MM.1S (cell line): ENCODE measurements at regions not wholly inside any gene's neighbourhood (a gene's known extent, or its start where the extent isn't known, plus 50 kb on each side); places are given as distances from the start of the nearest gene placed in this dataset.

ENCODE experiments used
- DNase-seq: peaks from one replicate; pipeline ENCODE4 v3.0.0-alpha.2; 2015
- H2AFZ ChIP-seq: fragments of 300-600 bp; sonication (generic); 2 replicates; pipeline ENCODE4 v1.6.0; 2016; ENCODE audit warnings: antibody characterized with exemption, low read length
- H3F3A ChIP-seq: fragments of 300-600 bp; sonication (generic); 2 replicates; pipeline ENCODE4 v1.6.1; 2016; ENCODE audit warnings: mild to moderate bottlenecking, antibody characterized with exemption, low read length, moderate library complexity, mixed read lengths; ENCODE audit not compliant: insufficient read depth
- H3K27ac ChIP-seq: fragments of 300-600 bp; sonication (generic); 2 replicates; pipeline ENCODE4 v1.5.1; 2016; ENCODE audit warnings: mild to moderate bottlenecking, low read length
- H3K27me3 ChIP-seq: fragments of 300-600 bp; sonication (generic); replicated peaks from 2 replicates; pipeline ENCODE4 v1.6.0; 2016; ENCODE audit warnings: low read length; ENCODE audit not compliant: insufficient read depth
- H3K36me3 ChIP-seq: fragments of 300-600 bp; sonication (generic); replicated peaks from 2 replicates; pipeline ENCODE4 v1.6.1; 2016; ENCODE audit warnings: mild to moderate bottlenecking, low read length, mixed read lengths; ENCODE audit not compliant: insufficient read depth
- H3K4me1 ChIP-seq: fragments of 300-600 bp; sonication (generic); 2 replicates; pipeline ENCODE4 v1.6.1; 2016; ENCODE audit warnings: low read length, mixed read lengths
- H3K4me2 ChIP-seq: fragments of 300-600 bp; sonication (generic); 2 replicates; pipeline ENCODE4 v1.6.0; 2016; ENCODE audit warnings: low read depth, low read length
- H3K4me3 ChIP-seq: fragments of 300-600 bp; sonication (generic); 2 replicates; pipeline ENCODE4 v1.5.1; 2016; ENCODE audit warnings: low read length, mixed read lengths
- H3K79me2 ChIP-seq: fragments of 300-600 bp; sonication (generic); 2 replicates; pipeline ENCODE4 v1.6.1; 2016; ENCODE audit warnings: mixed run types, low read length, mixed read lengths
- H3K9ac ChIP-seq: fragments of 300-600 bp; sonication (generic); 2 replicates; pipeline ENCODE4 v1.6.1; 2016; ENCODE audit warnings: low read length, mixed read lengths
- H3K9me2 ChIP-seq: fragments of 300-600 bp; sonication (generic); replicated peaks from 2 replicates; pipeline ENCODE4 v1.6.1; 2016; ENCODE audit warnings: mild to moderate bottlenecking, low read length, mixed read lengths; ENCODE audit not compliant: insufficient read depth
- H3K9me3 ChIP-seq: fragments of 300-600 bp; sonication (generic); replicated peaks from 2 replicates; pipeline ENCODE4 v1.6.1; 2016; ENCODE audit warnings: mild to moderate bottlenecking, low read length, mixed read lengths; ENCODE audit not compliant: insufficient read depth
- H4K20me1 ChIP-seq: fragments of 300-600 bp; sonication (generic); 2 replicates; pipeline ENCODE4 v1.6.1; 2016; ENCODE audit warnings: mild to moderate bottlenecking, low read length, moderate library complexity, mixed read lengths; ENCODE audit not compliant: insufficient read depth
- EZH2 ChIP-seq: fragments of 300-600 bp; sonication (generic); optimal IDR thresholded peaks from 2 replicates; pipeline ENCODE3; 2017; ENCODE audit warnings: low read depth, mild to moderate bottlenecking, antibody characterized with exemption, low read length, mixed read lengths
- EZH2phosphoT487 ChIP-seq: fragments of 300-600 bp; sonication (generic); IDR thresholded peaks from 2 replicates; pipeline ENCODE4 v1.6.1; 2018; ENCODE audit warnings: antibody characterized with exemption, low read length
- TF ChIP-seq, protein P1 (sequence below): fragments of 300-600 bp; sonication (generic); IDR thresholded peaks from 2 replicates; pipeline ENCODE4 v1.5.1; 2016; ENCODE audit warnings: antibody characterized with exemption, low read length, mixed read lengths

DNA sequence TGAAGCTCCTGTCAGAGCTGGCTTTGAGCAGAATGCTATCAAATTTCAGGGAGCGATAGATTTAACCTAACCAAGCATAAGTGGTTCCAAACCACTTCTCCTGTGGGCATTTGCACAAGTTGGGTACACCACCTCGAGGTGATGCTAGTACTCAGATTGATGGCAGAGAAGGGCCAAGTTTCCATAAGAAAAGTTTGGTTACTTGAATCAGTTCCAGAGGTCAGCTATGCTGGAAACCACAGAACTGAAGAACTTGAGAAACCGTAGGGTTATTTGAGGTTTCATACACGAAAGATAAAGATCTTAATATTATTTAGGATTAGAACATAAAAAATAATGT is 238.2 kb upstream of the SOX11 start:
- no peak for DNase-seq
- no peak overlapping the region for H2AFZ ChIP-seq
- H3K9me3 ChIP-seq, result no peaks in the 10 kb centered on the region
- H4K20me1 ChIP-seq, result no peaks in the 10 kb centered on the region
- no peaks in the 10 kb centered on the region for H3K36me3 ChIP-seq
- TF ChIP-seq EZH2phosphoT487, result no peak
- no peak for TF ChIP-seq EZH2
- TF ChIP-seq, protein P1, sequence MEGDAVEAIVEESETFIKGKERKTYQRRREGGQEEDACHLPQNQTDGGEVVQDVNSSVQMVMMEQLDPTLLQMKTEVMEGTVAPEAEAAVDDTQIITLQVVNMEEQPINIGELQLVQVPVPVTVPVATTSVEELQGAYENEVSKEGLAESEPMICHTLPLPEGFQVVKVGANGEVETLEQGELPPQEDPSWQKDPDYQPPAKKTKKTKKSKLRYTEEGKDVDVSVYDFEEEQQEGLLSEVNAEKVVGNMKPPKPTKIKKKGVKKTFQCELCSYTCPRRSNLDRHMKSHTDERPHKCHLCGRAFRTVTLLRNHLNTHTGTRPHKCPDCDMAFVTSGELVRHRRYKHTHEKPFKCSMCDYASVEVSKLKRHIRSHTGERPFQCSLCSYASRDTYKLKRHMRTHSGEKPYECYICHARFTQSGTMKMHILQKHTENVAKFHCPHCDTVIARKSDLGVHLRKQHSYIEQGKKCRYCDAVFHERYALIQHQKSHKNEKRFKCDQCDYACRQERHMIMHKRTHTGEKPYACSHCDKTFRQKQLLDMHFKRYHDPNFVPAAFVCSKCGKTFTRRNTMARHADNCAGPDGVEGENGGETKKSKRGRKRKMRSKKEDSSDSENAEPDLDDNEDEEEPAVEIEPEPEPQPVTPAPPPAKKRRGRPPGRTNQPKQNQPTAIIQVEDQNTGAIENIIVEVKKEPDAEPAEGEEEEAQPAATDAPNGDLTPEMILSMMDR, result no peak
- no peaks in the 10 kb centered on the region for H3K79me2 ChIP-seq
- H3K27me3 ChIP-seq, result no peaks in the 10 kb centered on the region
- H3K9ac ChIP-seq, result no peak overlapping the region
- no peaks in the 10 kb centered on the region for H3K4me1 ChIP-seq
- H3K9me2 ChIP-seq, result no peaks in the 10 kb centered on the region
- H3K27ac ChIP-seq, result no peak overlapping the region
- H3K4me2 ChIP-seq, result no peak overlapping the region
- H3F3A ChIP-seq, result no peaks in the 10 kb centered on the region
- no peak overlapping the region for H3K4me3 ChIP-seq

DNA sequence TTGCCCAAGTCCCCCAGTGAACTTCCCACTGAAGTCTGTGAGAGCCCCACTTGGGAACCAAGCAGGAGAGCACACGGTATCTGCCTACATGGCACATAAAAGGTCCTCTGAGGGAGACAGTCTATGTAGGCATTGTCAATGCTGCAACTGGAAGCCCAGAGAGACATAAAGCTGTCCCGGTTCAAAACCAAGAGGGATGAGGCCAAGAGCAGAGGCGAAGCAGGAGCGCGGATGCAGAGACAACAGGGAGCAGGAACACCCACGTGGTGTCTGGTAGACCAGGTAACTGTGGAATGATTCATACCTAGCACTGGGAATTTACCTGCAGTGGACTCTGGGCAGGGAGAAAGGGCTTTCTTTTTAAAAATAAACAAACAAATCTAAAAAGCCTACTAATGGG is 233.1 kb upstream of the SOX11 start:
- Histone ChIP-seq H3K79me2 (no peaks in the 10 kb centered on the region), H4K20me1 (no peaks in the 10 kb centered on the region), H3K36me3 (no peaks in the 10 kb centered on the region), H3K9me3 (no peaks in the 10 kb centered on the region), H3K4me2 (no peak overlapping the region), H3K9me2 (no peaks in the 10 kb centered on the region), H2AFZ (no peak overlapping the region), H3K27me3 (no peaks in the 10 kb centered on the region), H3K27ac (no peak overlapping the region), H3K9ac (no peak overlapping the region), H3K4me3 (no peak overlapping the region), H3K4me1 (no peaks in the 10 kb centered on the region), H3F3A (no peaks in the 10 kb centered on the region)
- no peak for TF ChIP-seq EZH2phosphoT487
- no peak for TF ChIP-seq EZH2
- TF ChIP-seq, protein P1, result no peak
- DNase-seq, result no peak

DNA sequence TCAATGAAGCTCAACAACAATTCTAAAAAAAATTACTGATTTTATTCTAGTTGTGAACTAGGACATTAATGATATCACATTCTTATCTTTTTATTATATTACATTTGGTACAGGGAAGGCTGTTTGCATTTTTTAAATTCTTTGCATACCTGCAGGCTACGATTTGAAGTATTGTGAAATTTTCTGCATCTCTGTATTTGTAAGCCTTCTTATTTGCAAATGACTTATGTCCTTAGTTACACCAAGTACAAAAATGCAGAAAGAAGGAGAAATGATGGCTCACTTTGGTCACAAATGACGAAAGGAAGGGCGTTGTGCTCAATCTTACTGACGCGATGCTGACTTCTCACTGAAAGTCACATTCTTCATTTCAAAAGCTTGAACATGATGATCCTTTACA is 227.5 kb upstream of the SOX11 start:
- H3K27me3 ChIP-seq, result no peaks in the 10 kb centered on the region
- H3K4me1 ChIP-seq, result no peaks in the 10 kb centered on the region
- no peak overlapping the region for H2AFZ ChIP-seq
- H3K79me2 ChIP-seq, result no peaks in the 10 kb centered on the region
- H3K36me3 ChIP-seq, result no peaks in the 10 kb centered on the region
- no peak overlapping the region for H3K4me3 ChIP-seq
- no peak for DNase-seq
- TF ChIP-seq, protein P1, result no peak
- no peak for TF ChIP-seq EZH2
- no peaks in the 10 kb centered on the region for H3K9me3 ChIP-seq
- H3K4me2 ChIP-seq, result no peak overlapping the region
- H4K20me1 ChIP-seq, result no peaks in the 10 kb centered on the region
- no peaks in the 10 kb centered on the region for H3F3A ChIP-seq
- H3K9ac ChIP-seq, result no peak overlapping the region
- H3K27ac ChIP-seq, result no peak overlapping the region
- H3K9me2 ChIP-seq, result no peaks in the 10 kb centered on the region

DNA sequence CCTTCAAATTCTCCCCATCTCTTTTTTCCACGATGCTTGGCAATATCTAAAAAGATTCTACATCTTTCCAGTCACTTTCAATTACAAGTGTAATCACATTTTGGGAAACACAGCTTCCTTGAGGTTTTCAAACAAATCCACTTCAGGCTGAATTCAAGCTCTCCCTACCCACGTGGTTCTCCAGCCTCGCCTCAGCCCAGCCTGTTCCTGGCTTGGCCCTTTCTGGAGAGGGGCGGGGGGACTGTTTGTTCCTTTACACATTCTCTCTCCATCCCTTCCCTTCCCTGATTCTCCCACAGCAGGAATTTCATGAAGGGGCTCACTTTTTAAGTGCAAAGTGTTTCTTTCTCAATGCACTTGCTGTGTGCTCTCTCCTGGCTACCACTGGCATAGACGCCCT is 226.3 kb upstream of the SOX11 start:
- H3K36me3 ChIP-seq, result no peaks in the 10 kb centered on the region
- no peaks in the 10 kb centered on the region for H3K9me3 ChIP-seq
- H3K79me2 ChIP-seq, result no peaks in the 10 kb centered on the region
- H4K20me1 ChIP-seq, result no peaks in the 10 kb centered on the region
- H3K9ac ChIP-seq, result no peak overlapping the region
- H2AFZ ChIP-seq, result no peak overlapping the region
- H3K4me3 ChIP-seq, result no peak overlapping the region
- H3K27me3 ChIP-seq, result no peaks in the 10 kb centered on the region
- H3K9me2 ChIP-seq, result no peaks in the 10 kb centered on the region
- H3F3A ChIP-seq, result no peaks in the 10 kb centered on the region
- H3K4me2 ChIP-seq, result no peak overlapping the region
- H3K4me1 ChIP-seq, result no peaks in the 10 kb centered on the region
- no peak for DNase-seq
- H3K27ac ChIP-seq, result no peak overlapping the region
- TF ChIP-seq, protein P1, result no peak
- TF ChIP-seq EZH2 (no peak), EZH2phosphoT487 (no peak)
